ENCODE measurements at regions not wholly inside any gene's neighbourhood (a gene's known extent, or its start where the extent isn't known, plus 50 kb on each side); places are given as distances from the start of the nearest gene placed in this dataset.
"Not testable (repeated sequence)": the region's sequence is repeated elsewhere in the genome, so short reads cannot be mapped to it uniquely, and the experiment has no call there.

GRCh38 chr13:18238586-18238985, 943.0 kb downstream of the TUBA3C start:
- not testable (repeated sequence) for DNase-seq

- no peak for DNase-seq
These were observed 945.2 kb downstream of the TUBA3C start for GRCh38 chr13:18236528-18236815.

GRCh38 chr13:18235756-18236527, 945.7 kb downstream of the TUBA3C start:
- DNase-seq, result no peak

- DNase-seq, result no peak
These were observed 946.5 kb downstream of the TUBA3C start for GRCh38 chr13:18235172-18235571.

- not testable (repeated sequence) for DNase-seq
These were observed 947.2 kb downstream of the TUBA3C start for GRCh38 chr13:18234451-18234850.

- DNase-seq, result no peak
These were observed 947.8 kb downstream of the TUBA3C start for GRCh38 chr13:18233783-18234299.

GRCh38 chr13:18232994-18233782, 948.4 kb downstream of the TUBA3C start:
- no peak for DNase-seq

- DNase-seq, result no peak
These were observed 949.2 kb downstream of the TUBA3C start for GRCh38 chr13:18232298-18232993.

- DNase-seq, result not testable (repeated sequence)
These were observed 957.2 kb downstream of the TUBA3C start for GRCh38 chr13:18224411-18224810.

GRCh38 chr13:18214689-18215088, 966.9 kb downstream of the TUBA3C start:
- not testable (repeated sequence) for DNase-seq

- DNase-seq, result not testable (repeated sequence)
These were observed 968.1 kb downstream of the TUBA3C start for GRCh38 chr13:18213511-18213910.

- DNase-seq, result no peak
These were observed 968.8 kb downstream of the TUBA3C start for GRCh38 chr13:18212873-18213272.

GRCh38 chr13:18211752-18212560, 969.7 kb downstream of the TUBA3C start:
- peak; percentile 12 for DNase-seq

- DNase-seq, result not testable (repeated sequence)
These were observed 976.9 kb downstream of the TUBA3C start for GRCh38 chr13:18204614-18205178.

GRCh38 chr13:18195365-18195678, 986.3 kb downstream of the TUBA3C start:
- DNase-seq, result not testable (repeated sequence)

GRCh38 chr13:18194631-18195364, 986.8 kb downstream of the TUBA3C start:
- not testable (repeated sequence) for DNase-seq

GRCh38 chr13:18194104-18194503, 987.5 kb downstream of the TUBA3C start:
- DNase-seq, result not testable (repeated sequence)

All from NCI-H226 (cell line).